A673 (cell line): ENCODE measurements at regions not wholly inside any gene's neighbourhood (a gene's known extent, or its start where the extent isn't known, plus 50 kb on each side); places are given as distances from the start of the nearest gene placed in this dataset.

Experiments
- BruUV-seq: library from RNA; stranded (reverse); fragments of 400-500 nt; replicated peaks from 2 replicates; lab custom pipeline; 2021; lab: Mats Ljungman, UMichigan
- CTCF ChIA-PET: fragments of 300-600 bp; sonication (Branson Sonifier 250); formaldehyde crosslinking; loops from one replicate; lab custom pipeline; 2022; ENCODE audit warnings: antibody characterized with exemption; lab: Charles Lee
- POLR2A ChIA-PET: fragments of 300-600 bp; sonication (Branson Sonifier 250); formaldehyde crosslinking; loops from one replicate; lab custom pipeline; 2022; ENCODE audit warnings: antibody characterized with exemption; ENCODE audit not compliant: low non-redundant PET; lab: Charles Lee
- DNase-seq: peaks from one replicate; pipeline ENCODE4 v3.0.0-alpha.2; 2015; ENCODE audit warnings: low spot score
- H3K27ac ChIP-seq: fragments of 200-600 bp; sonication (generic); 2 replicates; pipeline ENCODE4 v1.5.1; 2016; ENCODE audit warnings: mixed run types, low read depth, mild to moderate bottlenecking, mixed read lengths, antibody characterized with exemption, low read length; ENCODE audit not compliant: poor library complexity, severe bottlenecking
- H3K27me3 ChIP-seq: fragments of 200-600 bp; sonication (generic); replicated peaks from 2 replicates; pipeline ENCODE4 v1.6.1; 2017; ENCODE audit warnings: mixed run types, low read depth, mild to moderate bottlenecking, mixed read lengths, antibody characterized with exemption, low read length; ENCODE audit not compliant: insufficient read depth, poor library complexity
- H3K36me3 ChIP-seq: fragments of 200-600 bp; sonication (generic); 2 replicates; pipeline ENCODE4 v1.6.1; 2016; ENCODE audit warnings: mixed run types, mild to moderate bottlenecking, mixed read lengths, antibody characterized with exemption, low read length; ENCODE audit not compliant: insufficient read depth, poor library complexity, severe bottlenecking
- H3K4me1 ChIP-seq: fragments of 200-600 bp; sonication (generic); 2 replicates; pipeline ENCODE4 v1.6.1; 2017; ENCODE audit warnings: mixed run types, mild to moderate bottlenecking, mixed read lengths, antibody characterized with exemption, low read length; ENCODE audit not compliant: insufficient read depth, poor library complexity, severe bottlenecking
- H3K4me3 ChIP-seq: fragments of 200-600 bp; sonication (generic); 2 replicates; pipeline ENCODE4 v1.5.1; 2016; ENCODE audit warnings: low read depth, mixed run types, mild to moderate bottlenecking, mixed read lengths, low read length; ENCODE audit not compliant: poor library complexity, severe bottlenecking
- H3K9me3 ChIP-seq: fragments of 200-600 bp; sonication (generic); 2 replicates; pipeline ENCODE4 v1.6.1; 2016; ENCODE audit warnings: mixed run types, low read depth, mild to moderate bottlenecking, mixed read lengths, antibody characterized with exemption, low read length; ENCODE audit not compliant: poor library complexity, severe bottlenecking
- CTCF ChIP-seq: fragments of 300-800, 200-600 bp; sonication (generic); conservative IDR thresholded peaks from 2 replicates; pipeline ENCODE4 v1.5.1; 2017; ENCODE audit warnings: low read depth, mild to moderate bottlenecking, antibody characterized with exemption, low read length, moderate library complexity, mixed read lengths
- EZH2 ChIP-seq: fragments of 200-600 bp; sonication (generic); IDR thresholded peaks from 2 replicates; pipeline ENCODE4 v1.6.1; 2017; ENCODE audit warnings: borderline replicate concordance, low read depth, mild to moderate bottlenecking, mixed read lengths, antibody characterized with exemption, low read length; ENCODE audit not compliant: poor library complexity, severe bottlenecking
- intact Hi-C: fragments of 100-400 bp; cut with micrococcal nuclease; formaldehyde crosslinking; loops from one replicate; pipeline ENCODE4 v1.10.0; 2022; ENCODE audit not compliant: unreplicated experiment

- no peaks in the 10 kb centered on the region for H3K36me3 ChIP-seq
- intact Hi-C loops, result no loop called here
- no peaks in the 10 kb centered on the region for H3K27me3 ChIP-seq
- TF ChIP-seq CTCF (no peak), EZH2 (no peak)
- H3K27ac ChIP-seq, result no peak overlapping the region
- H3K4me1 ChIP-seq, result no peaks in the 10 kb centered on the region
- POLR2A ChIA-PET, result no interaction called here
- BruUV-seq, result no TSS peak
- H3K9me3 ChIP-seq, result no peaks in the 10 kb centered on the region
- H3K4me3 ChIP-seq, result no peak overlapping the region
- CTCF ChIA-PET, result no interaction called here
- DNase-seq, result no peak
Observed at GRCh38 chr4:115249808-115250207, 136.4 kb upstream of the NDST4 start.

GRCh38 chr4:115234405-115235093 is 121.1 kb upstream of the NDST4 start:
- Histone ChIP-seq H3K4me1 (peaks cover 33% of the 10 kb centered on the region), H3K27me3 (no peaks in the 10 kb centered on the region), H3K4me3 (no peak overlapping the region), H3K9me3 (no peaks in the 10 kb centered on the region), H3K36me3 (no peaks in the 10 kb centered on the region), H3K27ac (peak overlapping the region; percentile 41)
- POLR2A ChIA-PET, result interaction anchor here (0.6 kb wide), 1 partner anchor 37 kb away, joined by 3 read pairs; no protein-coding TSS in a partner anchor
- intact Hi-C loops, result loop anchor here (2.0 to 10.0 kb wide), 5 partner anchors 303 to 950 kb away; no protein-coding TSS in a partner anchor
- TF ChIP-seq CTCF (peak; percentile 68), EZH2 (no peak)
- BruUV-seq, result no TSS peak
- CTCF ChIA-PET, result interaction anchor here (0.7 to 2.0 kb wide), 2 partner anchors 281 to 618 kb away, joined by 3 to 12 read pairs; no protein-coding TSS in a partner anchor
- peak; percentile 86 for DNase-seq

- intact Hi-C loops, result loop anchor here (5.0 to 10.0 kb wide), 4 partner anchors 304 to 951 kb away; no protein-coding TSS in a partner anchor
- H3K27ac ChIP-seq, result peak overlapping the region; percentile 44
- H3K9me3 ChIP-seq, result no peaks in the 10 kb centered on the region
- CTCF ChIA-PET, result interaction anchor here (1.2 to 2.0 kb wide), 2 partner anchors 113 to 619 kb away, joined by 3 to 12 read pairs; no protein-coding TSS in a partner anchor
- no peak for TF ChIP-seq EZH2
- no peak for TF ChIP-seq CTCF
- BruUV-seq, result no TSS peak
- POLR2A ChIA-PET, result interaction anchor here (0.5 kb wide), 1 partner anchor 743 kb away, joined by 3 read pairs; no protein-coding TSS in a partner anchor
- H3K4me1 ChIP-seq, result peaks cover 33% of the 10 kb centered on the region
- DNase-seq, result peak; percentile 34
- H3K36me3 ChIP-seq, result no peaks in the 10 kb centered on the region
- no peaks in the 10 kb centered on the region for H3K27me3 ChIP-seq
- no peak overlapping the region for H3K4me3 ChIP-seq
Observed at GRCh38 chr4:115233600-115233999, 120.2 kb upstream of the NDST4 start.
